Heart left ventricle (tissue), 13 donors: ENCODE measurements at regions not wholly inside any gene's neighbourhood (a gene's known extent, or its start where the extent isn't known, plus 50 kb on each side); places are given as distances from the start of the nearest gene placed in this dataset.

ENCODE experiments used
- CTCF ChIP-seq, 12 donors: fragments of 200-600 bp; sonication (generic) in 4 of 12; IDR thresholded peaks; one replicate each; pipeline versions ENCODE4 v1.5.0 to v1.8.0; 2018 to 2022; ENCODE audit warnings: antibody characterized with exemption in 12 of 12, mild to moderate bottlenecking in 5 of 12
- POLR2A ChIP-seq, 2 donors: fragments of 450-650 bp; IDR thresholded peaks; one replicate each; pipeline ENCODE4 v1.6.1; 2017; ENCODE audit warnings: antibody characterized with exemption in 2 of 2, mild to moderate bottlenecking in 2 of 2, moderate library complexity in 2 of 2
- donor health status: ischemic (EF 13 %, LVEDD 7.1; RV severe dilation, severe dysfunction).
- donor health status: DM: no; HTN: yes; CAD: no.
- donor health status: DM: no; HTN: no; CAD: no.
- donor health status: ischemic (EF 25% LVEDD 6.9; RV normal size, moderate dysfunction).
- donor health status: ischemic (EF 25% LVEDD 5.7; RV mildly dilated, moderate dysfunction).
- donor health status: ischemic (EF 35%, LVEDD 5.7; RV mildly dilated, moderate dysfunction).
- donor health status: nonischemic (EF 11% LVEDD 7.7; RV severe dilation, severe dysfunction).
- donor health status: DM: yes; HTN: yes; CAD: no.
- donor health status: PGD.
- donor health status: ischemic (EF 29% LVEDD 5.4; RV normal size, mild dysfunction).
- donor health status: nonischemic (EF 23%, LVEDD 6.1; RV moderate dilation, normal function).

GRCh38 chr10:65360497-65360896 lies 1565.3 kb upstream of the LRRTM3 start:
- TF ChIP-seq CTCF (IDR thresholded peaks at IDR 0.05) (no peak), POLR2A (IDR thresholded peaks at IDR 0.05) (no peak)
